BE2C (cell line): ENCODE measurements at regions not wholly inside any gene's neighbourhood (a gene's known extent, or its start where the extent isn't known, plus 50 kb on each side); places are given as distances from the start of the nearest gene placed in this dataset.

ENCODE experiments used
- DNase-seq: peaks from one replicate; pipeline ENCODE4 v3.0.0-alpha.2; 2020
- H3K27me3 ChIP-seq: fragments of 250-450 bp; sonication (Bioruptor Pico); 2 replicates; pipeline ENCODE4 v1.5.1; 2020; ENCODE audit warnings: mild to moderate bottlenecking
- H3K36me3 ChIP-seq: fragments of 250-450 bp; sonication (Bioruptor Pico); 2 replicates; pipeline ENCODE4 v1.5.1; 2020; ENCODE audit warnings: mild to moderate bottlenecking
- H3K4me1 ChIP-seq: fragments of 250-450 bp; sonication (Bioruptor Pico); 2 replicates; pipeline ENCODE4 v1.5.1; 2020
- H3K4me3 ChIP-seq: 2 replicates; pipeline ENCODE4 v1.5.1; 2011; ENCODE audit warnings: low read depth, low read length
- H3K9me3 ChIP-seq: fragments of 250-450 bp; sonication (Bioruptor Pico); 2 replicates; pipeline ENCODE4 v1.5.1; 2020
- CTCF ChIP-seq: IDR thresholded peaks from 2 replicates; pipeline ENCODE4 v1.5.1; 2012; ENCODE audit warnings: mild to moderate bottlenecking, low read depth, low read length

DNA sequence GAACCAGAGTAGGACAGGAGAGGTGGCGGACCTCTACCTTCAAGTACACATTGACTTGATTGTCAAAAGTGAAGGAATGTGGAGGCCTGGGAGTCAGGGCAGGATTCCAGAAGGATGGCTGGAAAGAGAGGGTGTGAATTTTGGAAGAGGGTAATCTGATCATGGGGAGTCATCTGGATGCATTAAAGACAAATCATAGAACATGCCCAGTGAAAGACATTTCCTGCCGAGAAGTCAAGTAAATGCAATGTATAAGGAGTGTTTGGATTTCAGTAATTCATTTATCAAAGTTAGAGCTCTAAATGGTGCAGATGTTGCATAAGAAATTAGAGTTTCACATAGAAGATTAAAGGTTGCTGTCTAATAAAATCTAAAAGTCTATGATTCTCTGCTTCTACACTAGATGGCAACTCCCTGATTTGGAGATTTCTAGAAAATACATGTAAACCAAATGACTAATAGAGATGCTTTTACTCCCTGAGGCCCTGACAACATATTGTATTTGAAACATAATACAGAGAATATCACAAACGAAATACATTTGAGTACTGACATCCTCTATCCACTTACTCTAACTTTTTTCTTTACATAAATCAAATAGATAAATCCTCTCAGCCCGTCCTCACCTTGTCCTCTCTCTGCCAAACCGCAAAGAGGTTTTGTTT lies 91.3 kb downstream of the KCNA5 start:
- Histone ChIP-seq H3K9me3 (no peaks in the 10 kb centered on the region), H3K4me1 (no peaks in the 10 kb centered on the region), H3K36me3 (no peaks in the 10 kb centered on the region), H3K27me3 (no peaks in the 10 kb centered on the region), H3K4me3 (no peak overlapping the region)
- TF ChIP-seq CTCF: no peak
- no peak for DNase-seq

GRCh38 chr12:5138256-5138655 lies 94.6 kb downstream of the KCNA5 start:
- H3K36me3 ChIP-seq: no peaks in the 10 kb centered on the region
- no peaks in the 10 kb centered on the region for H3K4me1 ChIP-seq
- H3K9me3 ChIP-seq: no peaks in the 10 kb centered on the region
- H3K4me3 ChIP-seq: no peak overlapping the region
- DNase-seq: no peak
- no peaks in the 10 kb centered on the region for H3K27me3 ChIP-seq
- no peak for TF ChIP-seq CTCF

DNA sequence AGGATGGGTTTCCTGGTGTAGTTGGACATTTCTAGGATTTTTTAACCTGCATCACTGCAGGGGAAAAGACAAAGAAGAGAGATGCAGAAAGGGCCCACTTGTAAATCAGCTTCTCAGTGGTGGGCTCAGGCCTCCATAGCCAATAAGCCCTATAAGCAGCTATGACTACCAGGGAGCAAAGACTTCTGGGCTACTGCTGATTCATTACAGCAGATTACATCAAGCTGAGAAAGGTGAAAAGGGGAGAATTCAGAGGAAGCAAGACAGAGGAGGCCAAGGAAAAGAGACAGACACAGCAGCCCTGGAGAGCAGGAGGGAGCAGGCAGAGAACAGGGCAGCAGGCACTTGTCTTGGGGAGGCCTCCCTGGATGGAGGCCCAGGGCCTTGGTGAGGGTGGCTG lies 95.2 kb downstream of the KCNA5 start:
- Histone ChIP-seq H3K4me3 (no peak overlapping the region), H3K36me3 (no peaks in the 10 kb centered on the region), H3K4me1 (no peaks in the 10 kb centered on the region), H3K9me3 (no peaks in the 10 kb centered on the region), H3K27me3 (no peaks in the 10 kb centered on the region)
- no peak for TF ChIP-seq CTCF
- no peak for DNase-seq

DNA sequence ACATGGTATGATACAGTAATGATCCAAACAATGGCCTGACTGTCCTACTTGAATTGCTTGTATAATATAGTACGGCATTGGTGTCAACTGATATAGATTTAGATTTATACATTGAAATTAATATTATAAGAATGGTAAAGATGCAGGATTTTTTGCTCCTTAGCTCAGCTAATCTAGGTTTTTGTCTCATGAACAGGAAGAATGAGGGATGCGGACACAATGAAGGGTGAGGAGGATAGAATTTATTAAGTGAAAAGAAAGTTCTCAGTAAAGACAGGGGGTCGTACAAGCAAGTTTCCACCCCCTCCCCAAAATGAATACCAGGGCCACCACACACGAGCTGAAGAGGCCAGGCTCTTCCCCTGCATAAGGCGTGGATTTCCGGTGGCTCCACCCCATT lies 96.1 kb downstream of the KCNA5 start:
- no peak for TF ChIP-seq CTCF
- Histone ChIP-seq H3K36me3 (no peaks in the 10 kb centered on the region), H3K4me1 (no peaks in the 10 kb centered on the region), H3K4me3 (no peak overlapping the region), H3K27me3 (no peaks in the 10 kb centered on the region), H3K9me3 (no peaks in the 10 kb centered on the region)
- no peak for DNase-seq

GRCh38 chr12:5140190-5140589 lies 96.5 kb downstream of the KCNA5 start:
- H3K9me3 ChIP-seq: no peaks in the 10 kb centered on the region
- no peaks in the 10 kb centered on the region for H3K36me3 ChIP-seq
- TF ChIP-seq CTCF: no peak
- DNase-seq: no peak
- no peaks in the 10 kb centered on the region for H3K4me1 ChIP-seq
- H3K4me3 ChIP-seq: no peak overlapping the region
- H3K27me3 ChIP-seq: no peaks in the 10 kb centered on the region

DNA sequence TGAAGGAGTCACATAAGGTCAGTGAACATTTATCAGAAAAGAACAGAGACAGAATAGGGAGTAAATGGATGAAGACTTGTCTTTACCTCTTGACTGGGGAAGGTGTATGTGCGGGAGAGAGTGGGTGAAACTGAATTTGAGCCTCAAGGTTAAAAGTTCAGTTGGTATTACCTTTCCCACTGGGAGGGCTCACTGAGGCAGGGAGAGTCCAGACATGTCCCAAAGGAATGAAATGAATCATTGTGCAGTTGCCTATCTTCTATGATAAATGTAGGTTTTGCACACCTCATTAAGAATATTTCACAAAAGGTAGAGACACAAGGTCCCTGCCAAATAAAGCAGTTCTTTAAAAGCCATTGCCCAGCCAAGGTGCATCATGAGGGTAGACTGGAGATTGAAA lies 105.2 kb downstream of the KCNA5 start:
- no peaks in the 10 kb centered on the region for H3K9me3 ChIP-seq
- no peak for TF ChIP-seq CTCF
- H3K4me1 ChIP-seq: no peaks in the 10 kb centered on the region
- no peaks in the 10 kb centered on the region for H3K36me3 ChIP-seq
- H3K27me3 ChIP-seq: no peaks in the 10 kb centered on the region
- H3K4me3 ChIP-seq: no peak overlapping the region
- no peak for DNase-seq
